Ovary (tissue), 7 donors: ENCODE measurements at regions not wholly inside any gene's neighbourhood (a gene's known extent, or its start where the extent isn't known, plus 50 kb on each side); places are given as distances from the start of the nearest gene placed in this dataset.

Experiments
- DNase-seq, 5 donors: peaks; one replicate each; pipeline ENCODE4 v3.0.0-alpha.2; 2019 to 2020
- H3K27ac ChIP-seq, 2 donors: fragments of 200-600 bp; one replicate each; pipeline versions ENCODE4 v1.5.1 to v1.8.0; 2019 to 2022
- H3K27me3 ChIP-seq: fragments of 200-600 bp; one replicate; pipeline ENCODE4 v1.8.0; 2022
- H3K36me3 ChIP-seq: fragments of 200-600 bp; sonication (generic); one replicate; pipeline ENCODE4 v1.5.1; 2019
- H3K4me1 ChIP-seq: one replicate; pipeline ENCODE4 v1.8.1; 2013; ENCODE audit warnings: mild to moderate bottlenecking, moderate library complexity; ENCODE audit not compliant: insufficient read depth
- H3K4me3 ChIP-seq: fragments of 200-600 bp; sonication (generic); one replicate; pipeline ENCODE4 v1.5.1; 2017
- H3K9me3 ChIP-seq, 2 donors: fragments of 200-600 bp in 1 of 2; sonication (generic) in 1 of 2; one replicate each; pipeline versions ENCODE4 v1.5.1 to v1.8.1; 2013 to 2019; ENCODE audit warnings: mild to moderate bottlenecking in 1 of 2, moderate library complexity in 1 of 2
- EP300 ChIP-seq: sonication (generic); formaldehyde crosslinking; IDR thresholded peaks from one replicate; pipeline ENCODE4 v1.6.1; 2017; ENCODE audit warnings: antibody characterized with exemption
- POLR2A ChIP-seq: fragments of 450-650 bp; IDR thresholded peaks from one replicate; pipeline ENCODE4 v1.6.1; 2017; ENCODE audit warnings: antibody characterized with exemption, mild to moderate bottlenecking, moderate library complexity
- WGBS, 3 donors: extraction: QIAGEN DNeasy Blood & Tissue Kit in 1 of 3; methylation state at CpG; one replicate each; pipeline versions ENCODE4 v1.1.5 to v1.1.7; 2013 to 2017; 5-methylcytosine and 5-hydroxymethylcytosine counted together
- intact Hi-C, 4 donors: fragments of 100-400 bp; cut with DNase I; formaldehyde crosslinking; loops; one replicate each; pipeline versions ENCODE4 v1.11.0 to v1.15.1; 2022 to 2023
- TF ChIP-seq, protein P1 (sequence below), 3 donors: fragments of 450-650 bp in 2 of 3; fragments of 200-600 bp in 1 of 3; IDR thresholded peaks; one replicate each; pipeline versions ENCODE4 v1.5.1 to v1.8.0; 2016 to 2022; ENCODE audit warnings: antibody characterized with exemption in 3 of 3, mild to moderate bottlenecking in 1 of 3
- donor health status: DM: no; HTN: no; CAD: no; lungs with moderate emphysema.
- donor health status: DM: no; HTN: no; CAD: no.
- donor health status: Bipolar disorder and iron deficiency.
- donor health status: DM: no; HTN: no; CAD: no.
- donor health status: DM: yes; HTN: yes; CAD: no.

DNA sequence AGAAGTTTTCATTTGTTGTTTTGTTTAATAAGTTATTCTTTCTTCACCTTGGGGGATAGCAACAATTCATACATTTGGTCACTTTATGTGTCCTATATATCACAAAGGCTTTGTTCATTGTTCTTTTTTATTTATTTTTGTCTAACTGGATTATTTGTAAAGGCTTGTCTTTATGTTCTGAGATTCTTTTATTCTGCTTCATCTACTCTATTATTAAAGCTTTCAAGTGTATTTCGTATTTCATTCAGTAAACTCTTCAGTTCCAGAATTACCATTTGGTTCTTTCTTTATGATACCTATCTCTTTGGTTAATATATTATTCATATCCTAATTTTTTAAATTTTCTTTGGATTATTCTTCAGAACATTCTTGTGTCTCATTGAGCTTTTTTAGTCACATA lies 942.9 kb downstream of the ANKRD7 start:
- WGBS, 3 donors: 91 to 93% (median 93%) methylated on average over 1 of the region's 1 CpG
- Histone ChIP-seq H3K27me3 (no peaks in the 10 kb centered on the region), H3K4me3 (no peak overlapping the region), H3K27ac (no peak overlapping the region), H3K36me3 (no peaks in the 10 kb centered on the region), H3K9me3 (no peaks in the 10 kb centered on the region), H3K4me1 (no peaks in the 10 kb centered on the region)
- no peak for TF ChIP-seq POLR2A
- no peak for TF ChIP-seq EP300
- TF ChIP-seq, protein P1, sequence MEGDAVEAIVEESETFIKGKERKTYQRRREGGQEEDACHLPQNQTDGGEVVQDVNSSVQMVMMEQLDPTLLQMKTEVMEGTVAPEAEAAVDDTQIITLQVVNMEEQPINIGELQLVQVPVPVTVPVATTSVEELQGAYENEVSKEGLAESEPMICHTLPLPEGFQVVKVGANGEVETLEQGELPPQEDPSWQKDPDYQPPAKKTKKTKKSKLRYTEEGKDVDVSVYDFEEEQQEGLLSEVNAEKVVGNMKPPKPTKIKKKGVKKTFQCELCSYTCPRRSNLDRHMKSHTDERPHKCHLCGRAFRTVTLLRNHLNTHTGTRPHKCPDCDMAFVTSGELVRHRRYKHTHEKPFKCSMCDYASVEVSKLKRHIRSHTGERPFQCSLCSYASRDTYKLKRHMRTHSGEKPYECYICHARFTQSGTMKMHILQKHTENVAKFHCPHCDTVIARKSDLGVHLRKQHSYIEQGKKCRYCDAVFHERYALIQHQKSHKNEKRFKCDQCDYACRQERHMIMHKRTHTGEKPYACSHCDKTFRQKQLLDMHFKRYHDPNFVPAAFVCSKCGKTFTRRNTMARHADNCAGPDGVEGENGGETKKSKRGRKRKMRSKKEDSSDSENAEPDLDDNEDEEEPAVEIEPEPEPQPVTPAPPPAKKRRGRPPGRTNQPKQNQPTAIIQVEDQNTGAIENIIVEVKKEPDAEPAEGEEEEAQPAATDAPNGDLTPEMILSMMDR (IDR thresholded peaks at IDR 0.05): no peak
- no peak for DNase-seq
- intact Hi-C loops: no loop called here

DNA sequence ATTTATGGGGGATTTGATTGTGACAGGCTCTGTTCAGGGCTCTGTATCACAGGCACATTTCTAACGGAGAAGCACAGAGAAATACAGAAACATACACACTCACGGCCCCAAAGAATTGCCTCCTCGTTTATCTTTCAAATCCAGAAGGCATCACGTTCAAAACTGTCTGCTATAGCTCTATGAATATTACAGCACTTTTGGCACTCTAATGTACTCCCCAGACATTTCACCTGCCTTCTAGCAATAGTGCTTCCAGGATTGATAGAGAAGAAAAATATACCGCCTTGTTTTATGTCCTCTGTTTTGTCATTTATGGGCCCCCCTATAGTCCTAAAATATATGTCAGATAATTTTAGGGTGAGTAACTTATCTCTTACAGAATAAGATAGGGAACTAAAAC lies 947.5 kb downstream of the ANKRD7 start:
- no peak overlapping the region for H3K27ac ChIP-seq
- H3K36me3 ChIP-seq: no peaks in the 10 kb centered on the region
- H3K4me3 ChIP-seq: no peak overlapping the region
- intact Hi-C loops: no loop called here
- 84 to 90% (median 84%) methylated on average over 5 of the region's 5 CpGs for WGBS, 3 donors
- DNase-seq: no peak
- H3K27me3 ChIP-seq: no peaks in the 10 kb centered on the region
- H3K4me1 ChIP-seq: no peaks in the 10 kb centered on the region
- no peaks in the 10 kb centered on the region for H3K9me3 ChIP-seq
- TF ChIP-seq, protein P1 (IDR thresholded peaks at IDR 0.05): no peak
- no peak for TF ChIP-seq EP300
- no peak for TF ChIP-seq POLR2A

- Histone ChIP-seq H3K4me1 (no peaks in the 10 kb centered on the region), H3K36me3 (no peaks in the 10 kb centered on the region), H3K27me3 (no peaks in the 10 kb centered on the region), H3K9me3 (no peaks in the 10 kb centered on the region), H3K27ac (no peak overlapping the region), H3K4me3 (no peak overlapping the region)
- DNase-seq: no peak
- intact Hi-C loops: no loop called here
- TF ChIP-seq POLR2A (no peak), EP300 (no peak)
- TF ChIP-seq, protein P1 (IDR thresholded peaks at IDR 0.05): no peak
- 20 to 21% (median 21%) methylated on average over 6 of the region's 6 CpGs for WGBS, 3 donors
Measured at GRCh38 chr7:119175911-119176627, 951.6 kb downstream of the ANKRD7 start.

GRCh38 chr7:119177863-119178262 lies 953.4 kb downstream of the ANKRD7 start:
- no peak overlapping the region for H3K27ac ChIP-seq
- H3K4me1 ChIP-seq: no peaks in the 10 kb centered on the region
- no peak overlapping the region for H3K4me3 ChIP-seq
- DNase-seq: no peak
- TF ChIP-seq POLR2A (no peak), EP300 (no peak)
- TF ChIP-seq, protein P1 (IDR thresholded peaks at IDR 0.05): no peak
- H3K27me3 ChIP-seq: no peaks in the 10 kb centered on the region
- H3K36me3 ChIP-seq: no peaks in the 10 kb centered on the region
- intact Hi-C loops: no loop called here
- no peaks in the 10 kb centered on the region for H3K9me3 ChIP-seq
